ENCODE measurements at regions not wholly inside any gene's neighbourhood (a gene's known extent, or its start where the extent isn't known, plus 50 kb on each side); places are given as distances from the start of the nearest gene placed in this dataset.

- DNase-seq (ENCODE audit: low read depth in 2 of 2), result no peak
- TF ChIP-seq CTCF (conservative IDR thresholded peaks at IDR 0.05 in 1 of 2, IDR thresholded peaks at IDR 0.05 in 1 of 2; ENCODE audit: low read depth in 1 of 2, low read length in 2 of 2) (no peak), EZH2 (IDR thresholded peaks at IDR 0.05; ENCODE audit: low read length, missing control alignments) (no peak)
- H3K27ac ChIP-seq (ENCODE audit: insufficient read depth, low read length), result no peak overlapping the region
- no peaks in the 10 kb centered on the region for H3K4me1 ChIP-seq (ENCODE audit: control insufficient read depth, extremely low read depth, insufficient read depth, low read length)
- H3K9me3 ChIP-seq (ENCODE audit: control insufficient read depth, insufficient read depth, low read depth, low read length), result no peaks in the 10 kb centered on the region
- H3K4me3 ChIP-seq (replicated peaks in 1 of 4; ENCODE audit: control extremely low read depth in 1 of 4, insufficient read depth in 1 of 4, low read depth in 3 of 4, low read length in 4 of 4), result no peak overlapping the region
- no peak overlapping the region for H2AFZ ChIP-seq (ENCODE audit: low read length)
- no peaks in the 10 kb centered on the region for H3K79me2 ChIP-seq (ENCODE audit: control insufficient read depth, insufficient read depth, low read length)
- H4K20me1 ChIP-seq (ENCODE audit: control insufficient read depth, extremely low read depth, insufficient read depth, low read length), result no peaks in the 10 kb centered on the region
- H3K36me3 ChIP-seq (ENCODE audit: control insufficient read depth, insufficient read depth, low read length), result no peaks in the 10 kb centered on the region
- no peak overlapping the region for H3K4me2 ChIP-seq (ENCODE audit: extremely low read depth, insufficient read depth, low read length)
- H3K9ac ChIP-seq (ENCODE audit: insufficient read depth, low read length), result no peak overlapping the region
- H3K27me3 ChIP-seq (ENCODE audit: control insufficient read depth, insufficient read depth, low read length), result no peaks in the 10 kb centered on the region
Measured at GRCh38 chr13:75091718-75092117, 390.3 kb downstream of the TBC1D4 start.

- H3K9me3 ChIP-seq (ENCODE audit: control insufficient read depth, insufficient read depth, low read depth, low read length), result no peaks in the 10 kb centered on the region
- no peaks in the 10 kb centered on the region for H3K27me3 ChIP-seq (ENCODE audit: control insufficient read depth, insufficient read depth, low read length)
- H3K36me3 ChIP-seq (ENCODE audit: control insufficient read depth, insufficient read depth, low read length), result no peaks in the 10 kb centered on the region
- DNase-seq (ENCODE audit: low read depth in 2 of 2), result no peak
- no peaks in the 10 kb centered on the region for H3K4me1 ChIP-seq (ENCODE audit: control insufficient read depth, extremely low read depth, insufficient read depth, low read length)
- H3K4me2 ChIP-seq (ENCODE audit: extremely low read depth, insufficient read depth, low read length), result no peak overlapping the region
- H3K9ac ChIP-seq (ENCODE audit: insufficient read depth, low read length), result no peak overlapping the region
- no peaks in the 10 kb centered on the region for H3K79me2 ChIP-seq (ENCODE audit: control insufficient read depth, insufficient read depth, low read length)
- H3K27ac ChIP-seq (ENCODE audit: insufficient read depth, low read length), result no peak overlapping the region
- TF ChIP-seq EZH2 (IDR thresholded peaks at IDR 0.05; ENCODE audit: low read length, missing control alignments) (no peak), CTCF (conservative IDR thresholded peaks at IDR 0.05 in 1 of 2, IDR thresholded peaks at IDR 0.05 in 1 of 2; ENCODE audit: low read depth in 1 of 2, low read length in 2 of 2) (no peak)
- no peak overlapping the region for H3K4me3 ChIP-seq (replicated peaks in 1 of 4; ENCODE audit: control extremely low read depth in 1 of 4, insufficient read depth in 1 of 4, low read depth in 3 of 4, low read length in 4 of 4)
- no peak overlapping the region for H2AFZ ChIP-seq (ENCODE audit: low read length)
- no peaks in the 10 kb centered on the region for H4K20me1 ChIP-seq (ENCODE audit: control insufficient read depth, extremely low read depth, insufficient read depth, low read length)
Measured at GRCh38 chr13:75090872-75091615, 390.9 kb downstream of the TBC1D4 start.

- Histone ChIP-seq H3K27ac (ENCODE audit: insufficient read depth, low read length) (no peak overlapping the region), H3K4me2 (ENCODE audit: extremely low read depth, insufficient read depth, low read length) (no peak overlapping the region), H4K20me1 (ENCODE audit: control insufficient read depth, extremely low read depth, insufficient read depth, low read length) (no peaks in the 10 kb centered on the region), H2AFZ (ENCODE audit: low read length) (no peak overlapping the region), H3K27me3 (ENCODE audit: control insufficient read depth, insufficient read depth, low read length) (no peaks in the 10 kb centered on the region), H3K79me2 (ENCODE audit: control insufficient read depth, insufficient read depth, low read length) (no peaks in the 10 kb centered on the region), H3K9ac (ENCODE audit: insufficient read depth, low read length) (no peak overlapping the region), H3K36me3 (ENCODE audit: control insufficient read depth, insufficient read depth, low read length) (no peaks in the 10 kb centered on the region), H3K4me1 (ENCODE audit: control insufficient read depth, extremely low read depth, insufficient read depth, low read length) (no peaks in the 10 kb centered on the region), H3K4me3 (replicated peaks in 1 of 4; ENCODE audit: control extremely low read depth in 1 of 4, insufficient read depth in 1 of 4, low read depth in 3 of 4, low read length in 4 of 4) (no peak overlapping the region), H3K9me3 (ENCODE audit: control insufficient read depth, insufficient read depth, low read depth, low read length) (no peaks in the 10 kb centered on the region)
- no peak for TF ChIP-seq CTCF (conservative IDR thresholded peaks at IDR 0.05 in 1 of 2, IDR thresholded peaks at IDR 0.05 in 1 of 2; ENCODE audit: low read depth in 1 of 2, low read length in 2 of 2)
- TF ChIP-seq EZH2 (IDR thresholded peaks at IDR 0.05; ENCODE audit: low read length, missing control alignments), result no peak
- DNase-seq (ENCODE audit: low read depth in 2 of 2), result no peak
Measured at GRCh38 chr13:75088915-75089314, 393.1 kb downstream of the TBC1D4 start.

Measured in fibroblast of lung (primary cell).